HAP-1 (cell line): ENCODE measurements at regions not wholly inside any gene's neighbourhood (a gene's known extent, or its start where the extent isn't known, plus 50 kb on each side); places are given as distances from the start of the nearest gene placed in this dataset.
A peak's percentile ranks its signal among the peaks of the same experiment; 100 is the strongest.

ENCODE experiments used
- DNase-seq, 2 experiments: peaks; one replicate each; pipeline ENCODE4 v3.0.0-alpha.2; 2016 to 2020; ENCODE audit warnings: low spot score in 2 of 2
- H3K27me3 ChIP-seq: fragments of 250-450 bp; sonication (Bioruptor Pico); 2 replicates; pipeline ENCODE4 v1.5.1; 2020; ENCODE audit warnings: low read depth, mild to moderate bottlenecking, moderate library complexity
- H3K36me3 ChIP-seq: fragments of 250-450 bp; sonication (Bioruptor Pico); replicated peaks from 2 replicates; pipeline ENCODE4 v1.5.1; 2020; ENCODE audit warnings: mild to moderate bottlenecking
- H3K4me1 ChIP-seq: fragments of 250-450 bp; sonication (Bioruptor Pico); 2 replicates; pipeline ENCODE4 v1.5.1; 2020; ENCODE audit warnings: mild to moderate bottlenecking
- H3K4me3 ChIP-seq: fragments of 250-450 bp; sonication (Bioruptor Pico); 2 replicates; pipeline ENCODE4 v1.5.1; 2020; ENCODE audit warnings: mild to moderate bottlenecking, moderate library complexity
- H3K9me3 ChIP-seq: fragments of 250-450 bp; sonication (Bioruptor Pico); 2 replicates; pipeline ENCODE4 v1.5.1; 2020; ENCODE audit warnings: mild to moderate bottlenecking, moderate library complexity
- in situ Hi-C: fragments of 300-500 bp; cut with MboI; formaldehyde crosslinking; loops from 3 replicates; pipeline ENCODE4 v1.14.3; 2020; ENCODE audit warnings: low sequenced_read_pairs, inconsistent platforms, mixed read lengths

DNA sequence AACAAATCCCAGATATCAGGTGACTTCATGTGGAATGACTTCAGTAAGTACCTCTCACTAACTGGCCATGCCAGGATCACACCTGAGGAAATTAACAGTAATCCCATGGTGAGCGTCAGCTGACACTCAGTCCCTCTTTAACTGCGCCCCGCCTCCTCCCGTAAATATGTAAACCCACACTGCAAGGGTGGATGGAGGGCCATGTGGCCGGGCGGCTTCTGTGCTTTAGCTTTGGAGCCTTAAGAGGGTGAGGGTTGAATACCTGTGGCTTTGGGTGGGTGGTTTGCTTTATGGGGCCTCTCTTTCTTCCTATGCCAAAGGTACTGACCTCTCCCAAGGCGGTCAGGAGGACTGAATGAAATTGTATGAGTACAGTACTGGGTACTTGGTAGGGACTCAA, 141.7 kb downstream of the MRM1 start:
- in situ Hi-C loops, result no loop called here
- H3K4me3 ChIP-seq, result no peak overlapping the region
- peaks cover 3% of the 10 kb centered on the region; the same call in 1 of the 2 replicates for H3K27me3 ChIP-seq
- H3K9me3 ChIP-seq, result no peaks in the 10 kb centered on the region
- no peak for DNase-seq
- no peaks in the 10 kb centered on the region for H3K36me3 ChIP-seq
- H3K4me1 ChIP-seq, result no peaks in the 10 kb centered on the region

DNA sequence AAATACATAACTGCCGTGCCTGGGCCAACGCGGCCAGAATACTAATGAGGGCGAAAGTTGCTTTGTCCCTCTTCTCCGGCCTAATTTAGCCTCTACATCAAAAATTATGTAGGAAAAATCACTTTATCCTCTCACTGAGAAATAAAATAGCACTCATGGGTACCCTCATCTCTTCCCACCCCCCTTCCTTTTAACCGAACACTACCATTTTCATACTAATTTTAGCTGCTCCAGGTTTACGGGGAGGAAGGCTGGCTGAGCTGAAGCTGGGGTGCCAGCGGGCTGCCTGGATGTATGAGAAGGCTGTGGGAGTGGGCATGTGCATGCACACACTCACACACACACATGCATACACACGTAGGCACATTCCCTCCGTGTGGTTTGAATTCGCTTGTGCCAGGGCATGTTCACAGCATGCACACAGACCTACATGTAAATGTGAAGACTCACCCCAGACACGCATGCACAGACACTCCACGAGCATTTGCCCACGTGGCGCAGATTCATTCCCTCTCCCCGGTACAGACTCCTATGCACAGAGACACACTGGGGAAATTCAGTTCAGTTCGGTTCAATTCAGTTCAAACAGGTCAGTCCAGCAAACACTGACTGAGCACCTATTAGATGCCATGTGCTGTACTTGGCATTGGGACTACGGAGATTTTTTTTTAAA, 145.1 kb downstream of the MRM1 start:
- Histone ChIP-seq H3K4me1 (no peaks in the 10 kb centered on the region), H3K27me3 (0 out of 2 replicates have a peak, but pooled peaks cover 3% of the 10 kb centered on the region), H3K36me3 (no peaks in the 10 kb centered on the region), H3K9me3 (no peaks in the 10 kb centered on the region), H3K4me3 (no peak overlapping the region)
- DNase-seq, result no peak
- in situ Hi-C loops, result no loop called here

DNA sequence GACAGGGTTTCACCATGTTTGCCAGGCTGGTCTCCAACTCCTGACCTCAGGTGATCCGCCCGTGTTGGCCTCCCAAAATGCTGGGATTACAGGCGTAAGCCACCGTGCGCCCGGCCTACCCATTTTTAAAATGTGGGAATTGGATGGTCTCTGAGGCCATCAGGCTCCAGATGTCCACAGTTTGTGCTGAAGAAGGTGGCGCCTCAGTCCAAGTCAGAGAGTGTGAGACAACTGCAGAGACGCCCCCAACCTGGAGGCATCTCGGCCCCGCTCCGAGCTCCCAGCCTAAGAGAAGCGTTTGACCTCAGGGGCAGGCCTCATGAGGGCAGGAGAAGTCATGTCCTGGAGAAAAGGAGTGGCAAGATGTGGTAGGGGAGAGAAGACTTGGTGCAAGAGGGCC, 146.5 kb downstream of the MRM1 start:
- H3K9me3 ChIP-seq, result no peaks in the 10 kb centered on the region
- no peaks in the 10 kb centered on the region for H3K4me1 ChIP-seq
- 0 out of 2 replicates have a peak, but pooled peaks cover 3% of the 10 kb centered on the region for H3K27me3 ChIP-seq
- H3K36me3 ChIP-seq, result no peaks in the 10 kb centered on the region
- H3K4me3 ChIP-seq, result no peak overlapping the region
- in situ Hi-C loops, result no loop called here
- DNase-seq, result no peak

DNA sequence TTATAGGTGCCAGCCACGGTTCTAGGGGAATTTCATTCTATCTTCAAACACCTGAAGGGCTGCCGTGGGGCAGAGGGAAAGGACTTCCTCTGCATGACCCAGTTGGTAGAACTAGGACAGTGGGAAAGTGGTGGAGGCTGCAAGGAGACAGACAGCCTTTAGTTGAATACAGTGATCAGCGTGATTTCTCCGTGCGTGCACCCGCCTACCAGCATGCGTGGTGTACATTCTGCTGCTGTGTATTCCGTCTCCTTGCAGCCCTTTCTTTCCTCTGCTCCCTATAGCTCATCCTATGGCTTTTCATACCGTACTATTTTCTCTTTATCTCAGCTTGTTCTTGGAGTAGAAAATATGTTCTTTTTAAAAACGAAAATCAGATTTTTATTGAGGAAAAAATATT, 146.9 kb downstream of the MRM1 start:
- no peaks in the 10 kb centered on the region for H3K4me1 ChIP-seq
- no peaks in the 10 kb centered on the region for H3K9me3 ChIP-seq
- no peaks in the 10 kb centered on the region for H3K36me3 ChIP-seq
- H3K27me3 ChIP-seq, result 0 out of 2 replicates have a peak, but pooled peaks cover 3% of the 10 kb centered on the region
- DNase-seq, result no peak
- H3K4me3 ChIP-seq, result no peak overlapping the region
- in situ Hi-C loops, result no loop called here

DNA sequence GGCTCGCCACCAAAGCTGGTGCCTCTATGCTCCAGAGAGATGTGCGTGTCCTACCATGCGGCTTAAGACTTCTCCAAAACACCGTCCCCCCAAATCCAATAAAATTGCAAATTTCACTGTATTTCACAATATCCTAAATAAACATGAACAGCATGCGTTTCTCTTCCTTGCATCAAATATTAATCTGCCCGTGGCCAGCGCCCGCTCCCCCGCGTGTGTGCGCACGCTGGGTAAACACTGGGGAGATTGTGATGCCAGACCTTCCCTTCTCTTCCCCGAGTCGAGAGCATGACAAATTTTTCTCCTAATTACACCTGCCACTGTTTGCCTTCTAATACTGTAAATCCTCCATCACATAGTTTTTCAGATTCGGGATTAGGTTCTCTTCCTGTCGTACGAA, 148.1 kb downstream of the MRM1 start:
- in situ Hi-C loops, result no loop called here
- Histone ChIP-seq H3K9me3 (no peaks in the 10 kb centered on the region), H3K4me1 (no peaks in the 10 kb centered on the region), H3K27me3 (0 out of 2 replicates have a peak, but pooled peaks cover 3% of the 10 kb centered on the region), H3K4me3 (no peak overlapping the region), H3K36me3 (no peaks in the 10 kb centered on the region)
- DNase-seq, result no peak

DNA sequence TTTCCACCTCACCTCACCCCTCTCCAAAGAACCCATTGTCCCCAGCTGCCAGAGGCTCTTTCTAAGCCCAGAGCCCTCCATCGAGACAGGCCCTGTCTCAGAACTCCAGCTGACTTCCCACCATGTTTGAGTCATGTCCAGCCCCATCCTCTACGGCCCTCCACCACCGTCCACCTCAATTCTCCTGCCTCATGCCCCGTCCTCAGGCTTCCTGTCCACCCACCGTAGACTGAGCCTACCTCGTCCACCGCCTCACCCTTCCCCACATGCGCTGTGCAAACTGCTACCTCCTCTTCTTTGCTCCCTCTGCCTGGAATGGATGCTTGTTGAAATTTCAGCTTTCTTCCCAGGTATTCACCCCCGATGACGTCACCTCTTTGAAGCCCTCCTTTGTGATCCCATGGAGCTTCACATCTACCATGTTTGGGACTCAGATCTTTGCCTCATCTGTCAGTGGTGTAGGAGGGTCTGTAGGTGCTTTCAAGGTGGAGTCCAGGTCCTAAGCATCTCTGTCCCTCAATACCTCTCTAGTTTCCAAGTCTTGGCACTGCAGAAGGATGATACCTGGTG, 149.0 kb downstream of the MRM1 start:
- Histone ChIP-seq H3K36me3 (no peaks in the 10 kb centered on the region), H3K27me3 (0 out of 2 replicates have a peak, but pooled peaks cover 3% of the 10 kb centered on the region), H3K4me3 (no peak overlapping the region), H3K4me1 (no peaks in the 10 kb centered on the region), H3K9me3 (no peaks in the 10 kb centered on the region)
- no peak for DNase-seq
- in situ Hi-C loops, result loop anchor here (25.0 kb wide), 1 partner anchor 113 kb away; no protein-coding TSS in a partner anchor

DNA sequence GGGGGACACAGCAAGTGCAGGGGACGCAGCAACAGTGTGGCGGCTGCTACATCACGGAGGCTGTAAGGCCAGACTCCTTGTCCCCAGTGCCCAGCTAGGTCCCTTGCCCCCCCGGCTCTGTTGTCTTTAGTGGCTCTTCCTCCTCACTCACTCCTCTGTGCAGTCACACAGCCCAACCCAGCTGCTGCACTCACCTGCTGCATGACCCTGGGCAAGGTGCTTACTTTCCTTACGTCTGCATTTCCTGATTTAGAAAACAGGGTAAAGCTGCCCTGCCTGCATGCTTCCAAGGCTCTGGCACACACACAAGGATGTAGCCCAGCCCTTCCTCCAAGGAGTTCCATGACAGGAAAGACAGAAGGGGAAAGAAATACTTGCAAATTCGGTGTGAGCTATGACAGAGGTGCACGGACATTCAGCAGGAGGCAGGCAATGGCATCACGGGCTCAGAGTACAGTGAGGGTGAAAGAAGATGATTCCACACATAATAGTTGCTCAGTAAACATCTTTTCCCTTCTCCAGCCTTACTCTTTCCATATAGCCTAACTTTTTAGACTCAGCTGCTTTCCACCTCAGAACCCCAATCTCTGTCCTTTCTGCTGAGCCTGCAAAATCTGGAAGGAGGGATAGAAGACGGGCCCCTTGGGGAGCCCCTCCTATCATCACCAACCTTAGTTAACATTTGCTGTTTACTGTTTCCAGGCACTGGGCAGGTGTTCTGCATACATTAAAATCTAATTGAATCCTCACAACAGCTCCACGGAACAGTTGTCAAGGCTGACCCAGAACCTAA, 150.9 kb downstream of the MRM1 start:
- Histone ChIP-seq H3K27me3 (0 out of 2 replicates have a peak, but pooled peaks cover 3% of the 10 kb centered on the region), H3K36me3 (no peaks in the 10 kb centered on the region), H3K9me3 (no peaks in the 10 kb centered on the region), H3K4me3 (no peak overlapping the region), H3K4me1 (no peaks in the 10 kb centered on the region)
- in situ Hi-C loops, result loop anchor here (25.0 kb wide), 1 partner anchor 115 kb away; no protein-coding TSS in a partner anchor
- DNase-seq, result no peak

DNA sequence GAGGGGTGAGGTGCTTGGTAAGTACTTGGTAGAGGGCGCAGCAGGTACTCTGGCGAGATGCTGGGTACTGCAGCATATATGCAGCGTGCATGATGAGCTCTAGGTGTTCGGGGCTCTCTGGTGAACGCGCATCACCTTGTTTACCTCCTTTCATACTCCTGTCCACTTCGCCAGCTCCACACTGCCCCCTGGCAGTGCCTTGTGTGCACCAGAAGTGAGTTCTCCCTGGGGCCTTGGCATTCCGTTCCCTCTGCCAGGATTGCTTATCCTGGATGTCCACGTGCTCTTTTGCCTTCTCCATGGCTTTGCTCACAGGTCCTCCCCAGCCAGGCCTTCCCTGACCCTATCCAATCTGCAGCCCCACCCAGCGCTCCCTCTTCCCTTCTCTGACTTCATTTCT, 154.2 kb downstream of the MRM1 start:
- in situ Hi-C loops, result loop anchor here (25.0 kb wide), 1 partner anchor 118 kb away; no protein-coding TSS in a partner anchor
- DNase-seq, result peak; percentile 50 to 78
- Histone ChIP-seq H3K4me3 (no peak overlapping the region), H3K27me3 (no peaks in the 10 kb centered on the region), H3K9me3 (no peaks in the 10 kb centered on the region), H3K4me1 (no peaks in the 10 kb centered on the region), H3K36me3 (no peaks in the 10 kb centered on the region)

DNA sequence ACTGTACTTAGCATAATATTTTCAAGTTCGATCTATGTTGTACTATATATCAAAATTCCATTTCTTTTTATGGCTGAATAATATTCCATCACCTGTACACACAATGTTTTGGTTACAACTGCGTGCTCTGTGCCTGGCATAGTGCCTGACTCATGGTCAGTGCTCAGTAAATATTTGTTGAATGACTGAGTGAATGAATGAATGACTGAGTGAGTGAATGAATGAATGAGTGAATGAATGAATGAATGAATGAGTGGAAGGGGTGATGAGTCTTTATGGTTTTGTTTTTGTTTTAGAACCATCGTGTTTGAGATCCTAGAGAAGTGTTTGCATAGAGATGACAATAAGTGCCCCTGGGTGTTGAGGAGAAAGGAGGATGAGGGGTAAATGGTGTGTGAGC, 155.3 kb downstream of the MRM1 start:
- Histone ChIP-seq H3K9me3 (no peaks in the 10 kb centered on the region), H3K4me1 (no peaks in the 10 kb centered on the region), H3K27me3 (no peaks in the 10 kb centered on the region), H3K4me3 (no peak overlapping the region), H3K36me3 (no peaks in the 10 kb centered on the region)
- in situ Hi-C loops, result loop anchor here (25.0 kb wide), 1 partner anchor 119 kb away; no protein-coding TSS in a partner anchor
- DNase-seq, result no peak

DNA sequence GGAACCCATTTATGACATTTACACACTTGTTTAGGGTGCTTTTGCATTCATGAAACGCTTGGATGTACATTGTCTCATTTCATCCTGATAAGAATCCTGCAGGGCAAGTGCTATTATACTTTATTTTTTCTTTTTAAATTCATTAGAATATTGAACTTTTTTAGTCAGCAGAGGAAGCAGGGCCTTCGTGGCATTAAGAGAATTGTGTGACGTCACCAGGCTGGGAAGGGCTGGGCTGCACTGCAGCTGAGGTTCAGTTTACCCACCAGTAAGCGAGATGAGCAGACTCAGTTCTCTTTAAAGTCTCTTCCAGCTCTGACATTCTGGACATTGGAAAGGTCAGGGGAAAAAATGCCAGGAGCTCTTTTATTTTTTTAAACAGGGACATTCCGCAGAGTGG, 159.0 kb downstream of the MRM1 start:
- Histone ChIP-seq H3K27me3 (no peaks in the 10 kb centered on the region), H3K9me3 (no peaks in the 10 kb centered on the region), H3K4me3 (no peak overlapping the region), H3K4me1 (no peaks in the 10 kb centered on the region), H3K36me3 (no peaks in the 10 kb centered on the region)
- no peak for DNase-seq
- in situ Hi-C loops, result loop anchor here (25.0 kb wide), 1 partner anchor 123 kb away; no protein-coding TSS in a partner anchor

DNA sequence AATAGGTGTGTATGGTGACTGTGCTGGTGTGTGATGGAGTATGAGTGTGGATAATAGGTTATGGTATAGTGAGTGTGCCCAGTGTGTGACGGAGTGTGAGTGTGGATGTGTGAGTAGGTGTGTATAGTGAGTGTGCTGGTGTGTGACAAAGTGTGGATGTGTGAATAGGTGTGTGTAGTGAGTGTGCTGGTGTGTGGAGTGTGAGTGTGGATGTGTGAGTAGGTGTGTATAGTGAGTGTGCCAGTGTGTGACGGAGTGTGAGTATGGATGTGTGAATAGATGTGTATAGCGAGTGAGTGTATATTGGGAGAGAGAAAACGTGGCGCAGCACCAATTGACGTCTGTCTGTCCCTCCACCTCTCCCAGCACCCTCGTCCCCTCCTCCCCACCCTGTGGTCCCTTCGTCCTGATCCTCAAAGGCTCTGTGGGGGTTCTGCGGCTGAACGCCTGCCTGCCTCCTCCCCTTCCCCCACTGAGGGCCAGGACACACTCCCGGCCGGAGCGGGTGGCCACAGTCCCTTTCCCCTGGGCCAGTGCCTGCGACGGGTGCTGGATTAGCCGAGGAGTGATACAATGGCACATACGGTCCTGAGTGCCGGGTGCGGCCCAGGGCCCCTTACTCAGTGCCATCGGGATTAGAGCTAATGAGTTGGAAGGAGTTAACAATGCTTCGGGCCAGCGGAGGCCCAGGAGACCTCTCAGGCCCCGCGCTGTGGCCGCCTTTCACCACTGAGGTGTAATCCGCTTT, 160.0 kb downstream of the MRM1 start:
- Histone ChIP-seq H3K36me3 (no peaks in the 10 kb centered on the region), H3K9me3 (no peaks in the 10 kb centered on the region), H3K4me3 (no peak overlapping the region), H3K4me1 (no peaks in the 10 kb centered on the region), H3K27me3 (no peaks in the 10 kb centered on the region)
- DNase-seq, result no peak
- in situ Hi-C loops, result loop anchor here (25.0 kb wide), 1 partner anchor 124 kb away; no protein-coding TSS in a partner anchor

DNA sequence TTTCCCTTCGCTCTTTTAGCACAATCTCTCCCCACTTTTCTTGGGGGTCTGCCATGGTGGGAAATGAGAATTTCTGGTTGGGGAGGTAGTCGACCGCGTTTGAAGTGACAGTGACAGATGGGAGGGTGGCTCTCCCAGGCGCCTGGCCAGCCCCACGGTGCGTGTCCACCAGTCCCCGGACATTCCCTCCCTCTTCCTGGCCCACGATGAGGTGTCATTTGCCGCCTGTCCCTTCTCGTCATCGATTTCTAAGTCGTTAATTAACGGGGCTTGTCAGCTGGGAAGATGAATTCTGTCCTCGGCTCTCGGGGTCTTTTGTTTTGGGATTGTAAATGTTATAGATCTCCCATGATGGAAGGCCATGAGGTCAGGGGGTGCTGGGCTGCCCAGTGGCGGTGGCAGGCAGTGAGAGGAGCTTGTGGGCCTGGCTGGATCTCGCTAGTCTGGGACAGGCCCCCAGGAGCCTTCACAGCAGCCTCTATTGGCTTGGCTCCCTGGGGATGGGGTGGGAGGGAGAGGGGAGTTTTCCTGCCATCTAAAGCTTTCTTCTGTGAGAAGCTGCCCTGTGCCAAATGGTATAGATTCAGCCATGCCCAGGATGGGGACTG, 164.2 kb downstream of the MRM1 start:
- no peaks in the 10 kb centered on the region for H3K9me3 ChIP-seq
- in situ Hi-C loops, result loop anchor here (25.0 kb wide), 1 partner anchor 128 kb away; no protein-coding TSS in a partner anchor

DNA sequence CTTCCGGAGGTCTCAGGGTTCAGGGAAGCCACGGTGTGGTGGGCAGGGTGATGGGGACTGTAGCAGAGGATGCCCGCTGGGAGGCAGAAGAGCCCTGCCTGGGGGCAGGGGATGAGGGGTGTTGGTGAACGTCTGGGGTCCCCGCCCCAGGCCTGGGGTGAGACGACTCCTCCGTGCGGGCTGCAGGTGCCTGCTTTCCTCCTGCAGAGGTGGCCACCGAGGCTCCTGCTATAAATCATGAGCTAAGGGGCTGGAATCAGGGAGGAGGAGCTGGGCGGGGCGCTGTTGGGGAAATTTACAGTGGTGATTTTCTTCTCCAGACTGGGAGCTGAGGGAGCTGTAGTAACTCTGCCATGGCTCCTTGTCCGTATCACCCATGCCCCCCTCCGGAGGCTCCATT, 167.0 kb downstream of the MRM1 start:
- Histone ChIP-seq H3K4me3 (no peak overlapping the region), H3K4me1 (peaks cover 3% of the 10 kb centered on the region; the same call in 1 of the 2 replicates), H3K36me3 (no peaks in the 10 kb centered on the region), H3K9me3 (no peaks in the 10 kb centered on the region), H3K27me3 (peaks cover 8% of the 10 kb centered on the region)
- peak in 1 of 2 experiments; percentile 27 for DNase-seq
- in situ Hi-C loops, result loop anchor here (25.0 kb wide), 1 partner anchor 131 kb away; no protein-coding TSS in a partner anchor

More for the DNA sequence above, 164.2 kb downstream of the MRM1 start:
- Histone ChIP-seq H3K4me1 (no peaks in the 10 kb centered on the region), H3K4me3 (no peak overlapping the region), H3K36me3 (no peaks in the 10 kb centered on the region), H3K27me3 (no peaks in the 10 kb centered on the region)
- DNase-seq, result no peak
